Sigmoid colon (tissue), 4 donors: ENCODE measurements at regions not wholly inside any gene's neighbourhood (a gene's known extent, or its start where the extent isn't known, plus 50 kb on each side); places are given as distances from the start of the nearest gene placed in this dataset.

ENCODE experiments used
- EP300 ChIP-seq, 4 donors: sonication (generic); formaldehyde crosslinking; IDR thresholded peaks; one replicate each; pipeline ENCODE4 v1.6.1; 2017; ENCODE audit warnings: antibody characterized with exemption in 4 of 4
- POLR2A ChIP-seq, 2 donors: fragments of 450-650 bp; IDR thresholded peaks; one replicate each; pipeline ENCODE4 v1.6.1; 2016; ENCODE audit warnings: antibody characterized with exemption in 2 of 2, mild to moderate bottlenecking in 2 of 2, moderate library complexity in 2 of 2
- POLR2AphosphoS5 ChIP-seq, 4 donors: sonication (generic); formaldehyde crosslinking; IDR thresholded peaks; one replicate each; pipeline ENCODE4 v1.6.1; 2017; ENCODE audit warnings: antibody characterized with exemption in 4 of 4
- TF ChIP-seq, protein P1 (sequence below), 4 experiments: fragments of 450-650 bp in 3 of 4; fragments of 200-600 bp in 1 of 4; IDR thresholded peaks; one replicate each; pipeline ENCODE4 v1.5.1; 2016 to 2019; ENCODE audit warnings: antibody characterized with exemption in 4 of 4, mild to moderate bottlenecking in 3 of 4, moderate library complexity in 2 of 4

- TF ChIP-seq POLR2AphosphoS5 (IDR thresholded peaks at IDR 0.05): no peak
- TF ChIP-seq, protein P1, sequence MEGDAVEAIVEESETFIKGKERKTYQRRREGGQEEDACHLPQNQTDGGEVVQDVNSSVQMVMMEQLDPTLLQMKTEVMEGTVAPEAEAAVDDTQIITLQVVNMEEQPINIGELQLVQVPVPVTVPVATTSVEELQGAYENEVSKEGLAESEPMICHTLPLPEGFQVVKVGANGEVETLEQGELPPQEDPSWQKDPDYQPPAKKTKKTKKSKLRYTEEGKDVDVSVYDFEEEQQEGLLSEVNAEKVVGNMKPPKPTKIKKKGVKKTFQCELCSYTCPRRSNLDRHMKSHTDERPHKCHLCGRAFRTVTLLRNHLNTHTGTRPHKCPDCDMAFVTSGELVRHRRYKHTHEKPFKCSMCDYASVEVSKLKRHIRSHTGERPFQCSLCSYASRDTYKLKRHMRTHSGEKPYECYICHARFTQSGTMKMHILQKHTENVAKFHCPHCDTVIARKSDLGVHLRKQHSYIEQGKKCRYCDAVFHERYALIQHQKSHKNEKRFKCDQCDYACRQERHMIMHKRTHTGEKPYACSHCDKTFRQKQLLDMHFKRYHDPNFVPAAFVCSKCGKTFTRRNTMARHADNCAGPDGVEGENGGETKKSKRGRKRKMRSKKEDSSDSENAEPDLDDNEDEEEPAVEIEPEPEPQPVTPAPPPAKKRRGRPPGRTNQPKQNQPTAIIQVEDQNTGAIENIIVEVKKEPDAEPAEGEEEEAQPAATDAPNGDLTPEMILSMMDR (IDR thresholded peaks at IDR 0.05): no peak
- no peak for TF ChIP-seq POLR2A (IDR thresholded peaks at IDR 0.05)
- TF ChIP-seq EP300 (IDR thresholded peaks at IDR 0.05): no peak
Measured at GRCh38 chr21:16913010-16913409, 599.8 kb upstream of the CXADR start.
